ENCODE measurements at regions not wholly inside any gene's neighbourhood (a gene's known extent, or its start where the extent isn't known, plus 50 kb on each side); places are given as distances from the start of the nearest gene placed in this dataset.
A peak's percentile ranks its signal among the peaks of the same experiment; 100 is the strongest.

DNA sequence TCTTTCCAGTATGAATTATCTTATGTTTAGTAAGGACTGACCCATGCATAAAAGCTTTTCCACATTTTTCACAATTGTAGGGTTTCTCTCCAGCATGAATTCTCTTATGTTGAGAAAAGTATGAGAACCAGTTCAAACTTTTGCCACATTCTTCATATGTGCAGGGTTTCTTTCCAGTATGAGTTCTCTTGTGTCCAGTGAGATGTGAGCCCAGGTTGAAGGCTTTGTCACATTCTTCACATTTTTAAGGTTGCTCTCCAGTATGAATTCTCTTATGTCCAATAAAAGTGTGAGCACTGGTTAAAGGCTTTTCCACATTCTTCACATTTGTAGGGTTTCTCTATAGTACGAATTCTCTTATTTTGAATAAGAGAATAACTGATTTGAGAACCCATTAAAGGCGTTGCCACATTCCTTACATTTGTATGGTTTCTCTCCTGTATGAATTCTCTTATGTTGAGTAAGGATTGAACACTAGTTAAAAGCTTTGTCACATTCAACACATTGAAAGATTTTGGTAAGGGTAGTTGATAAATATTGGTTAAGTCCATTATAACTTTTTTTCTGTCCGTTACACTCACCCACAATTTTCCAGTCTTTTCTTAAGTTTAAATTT lies 911.0 kb upstream of the ZNF722 start:
- intact Hi-C loops (cut with micrococcal nuclease): no loop called here
- CTCF ChIA-PET (ENCODE audit: low intra/inter-chr PET ratio): no interaction called here

DNA sequence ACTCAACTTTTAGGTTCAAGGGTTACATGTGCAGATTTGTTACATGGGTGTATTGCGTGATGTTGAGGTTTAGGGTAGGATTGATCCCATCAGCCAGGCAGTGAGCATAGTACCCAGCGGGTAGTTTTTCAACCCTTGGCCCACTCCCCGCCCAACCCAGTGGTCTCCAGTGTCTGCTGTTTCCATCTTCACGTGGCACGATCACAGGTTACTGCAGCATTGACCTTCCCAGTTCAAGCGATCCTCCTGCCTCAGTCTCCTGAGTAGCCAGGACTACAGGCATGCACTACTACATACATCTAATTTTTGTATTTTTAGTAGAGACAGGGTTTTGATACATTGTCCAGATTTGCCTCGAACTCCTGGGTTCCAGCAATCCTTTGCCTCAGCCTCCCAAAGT lies 905.7 kb upstream of the ZNF722 start:
- no peak overlapping the region for H3K4me2 ChIP-seq (ENCODE audit: insufficient read depth, low read length)
- no TSS peak for BruUV-seq (replicated peaks)
- DNase-seq (ENCODE audit: extremely low read depth in 1 of 4, low spot score in 3 of 4) (no peak), ATAC-seq (no peak), FAIRE-seq (no peak)
- H3K9ac ChIP-seq (ENCODE audit: insufficient read depth in 1 of 2, low read depth in 2 of 2, low read length in 2 of 2): no peak overlapping the region
- H3K4me3 ChIP-seq: no peak overlapping the region
- H3K4me1 ChIP-seq (replicated peaks in 1 of 2; ENCODE audit: control insufficient read depth in 2 of 2, insufficient read depth in 2 of 2, low read length in 2 of 2): no peaks in the 10 kb centered on the region
- no peaks in the 10 kb centered on the region for H4K20me1 ChIP-seq (replicated peaks; ENCODE audit: control insufficient read depth, insufficient read depth, low read length)
- H3K9me1 ChIP-seq (ENCODE audit: control insufficient read depth, insufficient read depth, low read length): no peaks in the 10 kb centered on the region
- H3K36me3 ChIP-seq (ENCODE audit: control insufficient read depth, insufficient read depth, low read length): no peaks in the 10 kb centered on the region
- under 1% methylated on average over 7 of the region's 7 CpGs for WGBS (ENCODE audit: insufficient coverage, low coverage, missing lambda C conversion rate)
- in situ Hi-C loops (cut with MboI): no loop called here
- no peak overlapping the region for H3K27ac ChIP-seq (ENCODE audit: extremely low read depth, low read depth, low read length)
- H3K9me3 ChIP-seq (replicated peaks; ENCODE audit: control insufficient read depth, insufficient read depth, low read depth, low read length): no peaks in the 10 kb centered on the region; the same call in 1 of the 2 replicates
- ChIA-PET POLR2A (no interaction called here), CTCF (ENCODE audit: low intra/inter-chr PET ratio) (no interaction called here)
- intact Hi-C loops (cut with micrococcal nuclease): no loop called here
- no peak for TF ChIP-seq PKNOX1 (IDR thresholded peaks at IDR 0.05)
- TF ChIP-seq SNIP1 (IDR thresholded peaks at IDR 0.05; ENCODE audit: low read depth): no peak
- TF ChIP-seq DEAF1 (CRISPR knock-in tag; IDR thresholded peaks at IDR 0.05): no peak
- no peak for TF ChIP-seq TFAM (CRISPR knock-in tag; conservative IDR thresholded peaks at IDR 0.05)
- TF ChIP-seq CTBP1 (IDR thresholded peaks at IDR 0.05; ENCODE audit: borderline replicate concordance): no peak
- no peak for TF ChIP-seq ZC3H11A (IDR thresholded peaks at IDR 0.05; ENCODE audit: low read depth, low read length)
- TF ChIP-seq KAT8 (IDR thresholded peaks at IDR 0.05; ENCODE audit: low read depth): no peak
- no peak for TF ChIP-seq TARDBP (IDR thresholded peaks at IDR 0.05)
- TF ChIP-seq OTX1 (CRISPR knock-in tag; IDR thresholded peaks at IDR 0.05): no peak
- H2AFZ ChIP-seq (ENCODE audit: low read depth, low read length): no peak overlapping the region
- H3K27me3 ChIP-seq (ENCODE audit: control insufficient read depth in 2 of 2, insufficient read depth in 2 of 2, low read length in 2 of 2): no peaks in the 10 kb centered on the region
- H3K79me2 ChIP-seq (ENCODE audit: control insufficient read depth, insufficient read depth, low read length): no peaks in the 10 kb centered on the region

More for the DNA sequence above, 911.0 kb upstream of the ZNF722 start:
- H3K9me3 ChIP-seq (replicated peaks; ENCODE audit: control insufficient read depth, insufficient read depth, low read depth, low read length): no peaks in the 10 kb centered on the region
- no peak overlapping the region for H3K4me2 ChIP-seq (ENCODE audit: insufficient read depth, low read length)
- H3K36me3 ChIP-seq (ENCODE audit: control insufficient read depth, insufficient read depth, low read length): no peaks in the 10 kb centered on the region
- no peaks in the 10 kb centered on the region for H3K27me3 ChIP-seq (ENCODE audit: control insufficient read depth in 2 of 2, insufficient read depth in 2 of 2, low read length in 2 of 2)
- no peak overlapping the region for H3K9ac ChIP-seq (ENCODE audit: insufficient read depth in 1 of 2, low read depth in 2 of 2, low read length in 2 of 2)
- no peaks in the 10 kb centered on the region for H4K20me1 ChIP-seq (replicated peaks; ENCODE audit: control insufficient read depth, insufficient read depth, low read length)
- no peaks in the 10 kb centered on the region for H3K4me1 ChIP-seq (replicated peaks in 1 of 2; ENCODE audit: control insufficient read depth in 2 of 2, insufficient read depth in 2 of 2, low read length in 2 of 2)
- TF ChIP-seq, protein P1, sequence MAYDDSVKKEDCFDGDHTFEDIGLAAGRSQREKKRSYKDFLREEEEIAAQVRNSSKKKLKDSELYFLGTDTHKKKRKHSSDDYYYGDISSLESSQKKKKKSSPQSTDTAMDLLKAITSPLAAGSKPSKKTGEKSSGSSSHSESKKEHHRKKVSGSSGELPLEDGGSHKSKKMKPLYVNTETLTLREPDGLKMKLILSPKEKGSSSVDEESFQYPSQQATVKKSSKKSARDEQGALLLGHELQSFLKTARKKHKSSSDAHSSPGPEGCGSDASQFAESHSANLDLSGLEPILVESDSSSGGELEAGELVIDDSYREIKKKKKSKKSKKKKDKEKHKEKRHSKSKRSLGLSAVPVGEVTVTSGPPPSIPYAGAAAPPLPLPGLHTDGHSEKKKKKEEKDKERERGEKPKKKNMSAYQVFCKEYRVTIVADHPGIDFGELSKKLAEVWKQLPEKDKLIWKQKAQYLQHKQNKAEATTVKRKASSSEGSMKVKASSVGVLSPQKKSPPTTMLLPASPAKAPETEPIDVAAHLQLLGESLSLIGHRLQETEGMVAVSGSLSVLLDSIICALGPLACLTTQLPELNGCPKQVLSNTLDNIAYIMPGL (CRISPR knock-in tag; IDR thresholded peaks at IDR 0.05): no peak
- TF ChIP-seq RBM25 (IDR thresholded peaks at IDR 0.05; ENCODE audit: low read depth, low read length, severe bottlenecking): no peak
- TF ChIP-seq ZNF274 (IDR thresholded peaks at IDR 0.05; ENCODE audit: borderline replicate concordance, low read depth, low read length): peak; percentile 91
- TF ChIP-seq SIX5 (IDR thresholded peaks at IDR 0.05; ENCODE audit: borderline replicate concordance in 1 of 2, insufficient read depth in 1 of 2, low read depth in 1 of 2, low read length in 2 of 2): no peak
- no peaks in the 10 kb centered on the region for H3K9me1 ChIP-seq (ENCODE audit: control insufficient read depth, insufficient read depth, low read length)
- H3K27ac ChIP-seq (ENCODE audit: extremely low read depth, low read depth, low read length): no peak overlapping the region
- no TSS peak for BruUV-seq (replicated peaks)
- no peak for ATAC-seq
- 0% methylated on average over 3 of the region's 3 CpGs for WGBS (ENCODE audit: insufficient coverage, low coverage, missing lambda C conversion rate)
- no peak for FAIRE-seq
- H3K79me2 ChIP-seq (ENCODE audit: control insufficient read depth, insufficient read depth, low read length): no peaks in the 10 kb centered on the region
- no peak overlapping the region for H2AFZ ChIP-seq (ENCODE audit: low read depth, low read length)
- DNase-seq (ENCODE audit: extremely low read depth in 1 of 4, low spot score in 3 of 4): no peak
- POLR2A ChIA-PET: no interaction called here
- in situ Hi-C loops (cut with MboI): no loop called here
- H3K4me3 ChIP-seq: no peak overlapping the region
